NB4 (cell line): ENCODE measurements at regions not wholly inside any gene's neighbourhood (a gene's known extent, or its start where the extent isn't known, plus 50 kb on each side); places are given as distances from the start of the nearest gene placed in this dataset.

Experiments
- CTCF ChIP-seq: IDR thresholded peaks from one replicate; pipeline ENCODE4 v1.5.1; 2012; ENCODE audit warnings: low read depth, low read length
- POLR2A ChIP-seq: IDR thresholded peaks from 2 replicates; pipeline ENCODE4 v1.6.1; 2011; ENCODE audit warnings: mild to moderate bottlenecking; ENCODE audit not compliant: insufficient read length; ENCODE audit errors: extremely low read depth

- TF ChIP-seq CTCF, result no peak
- TF ChIP-seq POLR2A, result no peak
Observed at GRCh38 chr5:155270725-155271124, 257.2 kb downstream of the KIF4B start.
